ENCODE measurements at regions not wholly inside any gene's neighbourhood (a gene's known extent, or its start where the extent isn't known, plus 50 kb on each side); places are given as distances from the start of the nearest gene placed in this dataset.

DNA sequence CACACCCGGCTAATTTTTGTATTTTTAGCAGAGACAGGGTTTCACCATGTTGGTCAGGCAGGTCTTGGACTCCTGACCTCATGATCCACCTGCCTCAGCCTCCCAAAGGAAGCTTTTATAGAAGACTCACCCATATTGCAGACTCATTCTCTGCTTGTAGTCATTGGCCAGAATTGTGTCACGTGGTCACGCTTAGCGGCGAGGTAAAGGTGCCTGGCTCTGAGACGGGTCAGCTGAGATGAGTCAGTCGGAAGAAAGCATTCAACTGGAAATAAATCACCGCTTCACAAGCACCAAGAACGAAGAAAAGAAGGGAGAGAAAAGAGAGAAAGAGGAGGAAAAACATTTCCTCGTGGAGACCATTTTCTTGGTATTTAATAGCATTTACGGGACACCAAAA is 218.8 kb upstream of the NOCT start:
- no peak overlapping the region for H3K27ac Mint-ChIP-seq (ENCODE audit: low read depth, unreplicated experiment)
- CTCF ChIA-PET: no interaction called here
- H3K36me3 Mint-ChIP-seq (ENCODE audit: insufficient read depth, unreplicated experiment): no peaks in the 10 kb centered on the region
- POLR2A ChIA-PET: no interaction called here
- intact Hi-C loops (cut with micrococcal nuclease): no loop called here
- TF ChIP-seq CTCF (IDR thresholded peaks at IDR 0.05; ENCODE audit: unreplicated experiment): no peak
- H3K4me1 Mint-ChIP-seq (ENCODE audit: insufficient read depth, unreplicated experiment): no peaks in the 10 kb centered on the region
- H3K4me3 Mint-ChIP-seq (ENCODE audit: unreplicated experiment): no peak overlapping the region
- no peaks in the 10 kb centered on the region for H3K9me3 Mint-ChIP-seq (ENCODE audit: unreplicated experiment)
- peaks cover 35% of the 10 kb centered on the region for H3K27me3 Mint-ChIP-seq (ENCODE audit: insufficient read depth, unreplicated experiment)
- BruUV-seq (replicated peaks): no TSS peak
- DNase-seq (ENCODE audit: unreplicated experiment): no peak

- TF ChIP-seq CTCF (IDR thresholded peaks at IDR 0.05; ENCODE audit: unreplicated experiment): no peak
- Mint-ChIP-seq H3K27me3 (ENCODE audit: insufficient read depth, unreplicated experiment) (no peaks in the 10 kb centered on the region), H3K4me1 (ENCODE audit: insufficient read depth, unreplicated experiment) (no peaks in the 10 kb centered on the region), H3K4me3 (ENCODE audit: unreplicated experiment) (no peak overlapping the region), H3K27ac (ENCODE audit: low read depth, unreplicated experiment) (no peak overlapping the region), H3K36me3 (ENCODE audit: insufficient read depth, unreplicated experiment) (no peaks in the 10 kb centered on the region), H3K9me3 (ENCODE audit: unreplicated experiment) (no peaks in the 10 kb centered on the region)
- intact Hi-C loops (cut with micrococcal nuclease): no loop called here
- CTCF ChIA-PET: interaction anchor here (0.6 to 0.7 kb wide), 2 partner anchors 728 to 809 kb away, joined by 3 to 4 read pairs; no protein-coding TSS in a partner anchor
- no peak for DNase-seq (ENCODE audit: unreplicated experiment)
- no TSS peak for BruUV-seq (replicated peaks)
- POLR2A ChIA-PET: no interaction called here
Measured at GRCh38 chr4:138790706-138791340, 224.8 kb upstream of the NOCT start.

DNA sequence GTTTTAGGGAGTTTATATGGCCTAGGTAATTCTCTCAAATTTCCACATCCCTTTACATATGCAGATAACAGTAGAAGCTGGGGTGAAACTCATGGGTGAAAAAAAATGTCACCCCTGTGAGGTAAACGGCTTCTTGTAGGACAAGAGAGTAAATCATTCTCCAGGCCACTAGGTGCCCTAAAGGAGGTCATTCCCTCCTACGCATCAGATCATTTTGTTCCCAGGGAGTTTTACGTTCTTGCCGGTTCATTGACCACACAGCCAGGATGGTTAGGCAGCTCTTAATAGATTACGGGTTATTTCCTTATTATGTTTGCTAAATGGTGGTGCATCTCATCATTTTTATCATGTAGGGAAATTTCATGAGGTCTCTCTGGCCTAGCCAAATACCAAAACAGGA is 225.8 kb upstream of the NOCT start:
- POLR2A ChIA-PET: no interaction called here
- CTCF ChIA-PET: interaction anchor here (0.8 kb wide), 1 partner anchor 11 kb away, joined by 3 read pairs; no protein-coding TSS in a partner anchor
- BruUV-seq (replicated peaks): no TSS peak
- Mint-ChIP-seq H3K27ac (ENCODE audit: low read depth, unreplicated experiment) (no peak overlapping the region), H3K4me3 (ENCODE audit: unreplicated experiment) (no peak overlapping the region), H3K9me3 (ENCODE audit: unreplicated experiment) (no peaks in the 10 kb centered on the region), H3K36me3 (ENCODE audit: insufficient read depth, unreplicated experiment) (no peaks in the 10 kb centered on the region), H3K4me1 (ENCODE audit: insufficient read depth, unreplicated experiment) (no peaks in the 10 kb centered on the region), H3K27me3 (ENCODE audit: insufficient read depth, unreplicated experiment) (no peaks in the 10 kb centered on the region)
- intact Hi-C loops (cut with micrococcal nuclease): no loop called here
- no peak for TF ChIP-seq CTCF (IDR thresholded peaks at IDR 0.05; ENCODE audit: unreplicated experiment)
- DNase-seq (ENCODE audit: unreplicated experiment): no peak

DNA sequence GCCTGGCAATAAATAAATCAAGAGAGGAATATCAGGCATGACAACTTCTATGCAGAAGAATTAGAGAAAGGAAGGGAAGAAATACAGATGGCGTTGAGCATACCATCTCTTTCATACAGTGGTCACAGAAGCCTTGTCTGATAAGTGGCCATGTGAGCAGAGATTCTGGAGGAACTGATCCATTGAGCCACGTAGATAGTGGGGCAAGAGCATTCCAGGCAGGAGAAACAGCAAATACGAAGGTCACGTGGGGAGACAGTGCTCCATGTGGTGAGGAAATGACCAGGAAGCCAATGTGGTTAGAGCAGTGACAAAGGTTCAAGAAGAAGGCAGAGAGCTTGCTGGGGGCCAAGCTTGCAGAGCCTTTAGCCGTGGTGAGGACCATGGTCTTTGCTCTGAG is 226.7 kb upstream of the NOCT start:
- BruUV-seq (replicated peaks): no TSS peak
- Mint-ChIP-seq H3K36me3 (ENCODE audit: insufficient read depth, unreplicated experiment) (no peaks in the 10 kb centered on the region), H3K27me3 (ENCODE audit: insufficient read depth, unreplicated experiment) (no peaks in the 10 kb centered on the region), H3K4me3 (ENCODE audit: unreplicated experiment) (no peak overlapping the region), H3K4me1 (ENCODE audit: insufficient read depth, unreplicated experiment) (no peaks in the 10 kb centered on the region), H3K27ac (ENCODE audit: low read depth, unreplicated experiment) (no peak overlapping the region), H3K9me3 (ENCODE audit: unreplicated experiment) (no peaks in the 10 kb centered on the region)
- CTCF ChIA-PET: no interaction called here
- intact Hi-C loops (cut with micrococcal nuclease): no loop called here
- TF ChIP-seq CTCF (IDR thresholded peaks at IDR 0.05; ENCODE audit: unreplicated experiment): no peak
- no peak for DNase-seq (ENCODE audit: unreplicated experiment)
- POLR2A ChIA-PET: no interaction called here

Data from MCF 10A (cell line).